ENCODE measurements at regions not wholly inside any gene's neighbourhood (a gene's known extent, or its start where the extent isn't known, plus 50 kb on each side); places are given as distances from the start of the nearest gene placed in this dataset.
"Not testable (repeated sequence)": the region's sequence is repeated elsewhere in the genome, so short reads cannot be mapped to it uniquely, and the experiment has no call there.

GRCh38 chr5:138677782-138678181, 75.4 kb upstream of the CTNNA1 start:
- TF ChIP-seq CTCF (IDR thresholded peaks at IDR 0.05; ENCODE audit: insufficient read depth, low read depth, low read length, missing control alignments) = no peak
- no peak overlapping the region for H3K4me3 ChIP-seq (ENCODE audit: low read length)
- DNase-seq (ENCODE audit: low read depth) = no peak

- DNase-seq (ENCODE audit: low read depth) = no peak
- no peak for TF ChIP-seq CTCF (IDR thresholded peaks at IDR 0.05; ENCODE audit: insufficient read depth, low read depth, low read length, missing control alignments)
- no peak overlapping the region for H3K4me3 ChIP-seq (ENCODE audit: low read length)
Observed at GRCh38 chr5:138676556-138677193, 76.5 kb upstream of the CTNNA1 start.

GRCh38 chr5:138676002-138676401, 77.2 kb upstream of the CTNNA1 start:
- H3K4me3 ChIP-seq (ENCODE audit: low read length) = no peak overlapping the region
- no peak for TF ChIP-seq CTCF (IDR thresholded peaks at IDR 0.05; ENCODE audit: insufficient read depth, low read depth, low read length, missing control alignments)
- no peak for DNase-seq (ENCODE audit: low read depth)

- no peak for TF ChIP-seq CTCF (IDR thresholded peaks at IDR 0.05; ENCODE audit: insufficient read depth, low read depth, low read length, missing control alignments)
- peak; percentile 10 for DNase-seq (ENCODE audit: low read depth)
- H3K4me3 ChIP-seq (ENCODE audit: low read length) = no peak overlapping the region
Observed at GRCh38 chr5:138668451-138669380, 84.5 kb upstream of the CTNNA1 start.

- not testable (repeated sequence) for DNase-seq (ENCODE audit: low read depth)
Observed at GRCh38 chr5:138667782-138668331, 85.4 kb upstream of the CTNNA1 start.

GRCh38 chr5:138666226-138666742, 86.9 kb upstream of the CTNNA1 start:
- TF ChIP-seq CTCF (IDR thresholded peaks at IDR 0.05; ENCODE audit: insufficient read depth, low read depth, low read length, missing control alignments) = no peak
- DNase-seq (ENCODE audit: low read depth) = no peak
- no peak overlapping the region for H3K4me3 ChIP-seq (ENCODE audit: low read length)

More at GRCh38 chr5:138667782-138668331, 85.4 kb upstream of the CTNNA1 start:
- not testable (repeated sequence) for H3K4me3 ChIP-seq (ENCODE audit: low read length)

GRCh38 chr5:138665261-138665660, 88.0 kb upstream of the CTNNA1 start:
- no peak for TF ChIP-seq CTCF (IDR thresholded peaks at IDR 0.05; ENCODE audit: insufficient read depth, low read depth, low read length, missing control alignments)
- no peak overlapping the region for H3K4me3 ChIP-seq (ENCODE audit: low read length)

More at GRCh38 chr5:138665261-138665660, 88.0 kb upstream of the CTNNA1 start:
- no peak for DNase-seq (ENCODE audit: low read depth)
